Calu3 (cell line): ENCODE measurements at regions not wholly inside any gene's neighbourhood (a gene's known extent, or its start where the extent isn't known, plus 50 kb on each side); places are given as distances from the start of the nearest gene placed in this dataset.

Source experiments
- BruUV-seq: library from RNA; stranded (reverse); fragments of 400-500 nt; replicated peaks from 2 replicates; lab custom pipeline; 2021; lab: Mats Ljungman, UMichigan
- CTCF ChIA-PET: fragments of 300-600 bp; sonication (Branson Sonifier 250); formaldehyde crosslinking; loops from one replicate; lab custom pipeline; 2022; ENCODE audit warnings: antibody characterized with exemption; lab: Charles Lee
- DNase-seq: peaks from one replicate; pipeline ENCODE4 v3.0.0; 2022
- H3K27ac Mint-ChIP-seq: one replicate; pipeline ENCODE4 v1.8.0; 2022; ENCODE audit warnings: mixed read lengths; ENCODE audit not compliant: unreplicated experiment
- H3K27me3 Mint-ChIP-seq: one replicate; pipeline ENCODE4 v1.8.0; 2022; ENCODE audit warnings: mixed read lengths; ENCODE audit not compliant: unreplicated experiment
- H3K36me3 Mint-ChIP-seq: one replicate; pipeline ENCODE4 v1.8.0; 2022; ENCODE audit warnings: mild to moderate bottlenecking, moderate library complexity, mixed read lengths; ENCODE audit not compliant: insufficient read depth, unreplicated experiment
- H3K4me1 Mint-ChIP-seq: one replicate; pipeline ENCODE4 v1.8.0; 2022; ENCODE audit warnings: mild to moderate bottlenecking, low read depth, mixed read lengths; ENCODE audit not compliant: unreplicated experiment
- H3K4me3 Mint-ChIP-seq: one replicate; pipeline ENCODE4 v1.8.0; 2022; ENCODE audit warnings: mild to moderate bottlenecking, low read depth, moderate library complexity, mixed read lengths; ENCODE audit not compliant: unreplicated experiment
- H3K9me3 Mint-ChIP-seq: one replicate; pipeline ENCODE4 v1.8.0; 2022; ENCODE audit warnings: low read depth, mixed read lengths; ENCODE audit not compliant: unreplicated experiment
- intact Hi-C: fragments of 100-400 bp; cut with micrococcal nuclease; formaldehyde crosslinking; loops from one replicate; pipeline ENCODE4 v1.10.0; 2022; ENCODE audit not compliant: unreplicated experiment
- TF ChIP-seq, protein P1 (sequence below): fragments of 200-600 bp; IDR thresholded peaks from one replicate; pipeline ENCODE4 v1.8.0; 2022; ENCODE audit warnings: antibody characterized with exemption; ENCODE audit not compliant: unreplicated experiment

DNA sequence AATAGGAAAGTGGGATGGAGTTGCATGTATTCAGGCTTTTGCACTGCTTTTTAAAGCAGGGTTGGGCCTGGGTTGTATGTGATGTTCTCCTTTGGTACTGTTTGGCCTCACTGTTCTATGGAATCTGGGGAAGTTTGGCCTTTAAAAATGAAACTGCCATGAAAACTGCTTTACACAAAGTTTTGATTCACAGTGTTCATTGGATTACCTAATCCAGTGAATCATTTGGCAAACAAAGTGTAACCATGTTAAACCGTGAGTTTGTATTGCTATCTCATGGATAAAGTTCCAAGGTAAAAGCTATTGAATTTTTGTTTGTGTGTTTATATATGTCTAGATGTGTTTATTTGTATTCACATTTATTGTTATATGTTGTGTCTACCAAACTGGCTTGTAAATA lies 1658.6 kb downstream of the OLFM4 start:
- Mint-ChIP-seq H3K27ac (no peak overlapping the region), H3K9me3 (peaks cover 7% of the 10 kb centered on the region), H3K36me3 (no peaks in the 10 kb centered on the region), H3K4me3 (no peak overlapping the region), H3K4me1 (no peaks in the 10 kb centered on the region), H3K27me3 (no peaks in the 10 kb centered on the region)
- BruUV-seq: no TSS peak
- TF ChIP-seq, protein P1, sequence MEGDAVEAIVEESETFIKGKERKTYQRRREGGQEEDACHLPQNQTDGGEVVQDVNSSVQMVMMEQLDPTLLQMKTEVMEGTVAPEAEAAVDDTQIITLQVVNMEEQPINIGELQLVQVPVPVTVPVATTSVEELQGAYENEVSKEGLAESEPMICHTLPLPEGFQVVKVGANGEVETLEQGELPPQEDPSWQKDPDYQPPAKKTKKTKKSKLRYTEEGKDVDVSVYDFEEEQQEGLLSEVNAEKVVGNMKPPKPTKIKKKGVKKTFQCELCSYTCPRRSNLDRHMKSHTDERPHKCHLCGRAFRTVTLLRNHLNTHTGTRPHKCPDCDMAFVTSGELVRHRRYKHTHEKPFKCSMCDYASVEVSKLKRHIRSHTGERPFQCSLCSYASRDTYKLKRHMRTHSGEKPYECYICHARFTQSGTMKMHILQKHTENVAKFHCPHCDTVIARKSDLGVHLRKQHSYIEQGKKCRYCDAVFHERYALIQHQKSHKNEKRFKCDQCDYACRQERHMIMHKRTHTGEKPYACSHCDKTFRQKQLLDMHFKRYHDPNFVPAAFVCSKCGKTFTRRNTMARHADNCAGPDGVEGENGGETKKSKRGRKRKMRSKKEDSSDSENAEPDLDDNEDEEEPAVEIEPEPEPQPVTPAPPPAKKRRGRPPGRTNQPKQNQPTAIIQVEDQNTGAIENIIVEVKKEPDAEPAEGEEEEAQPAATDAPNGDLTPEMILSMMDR: no peak
- CTCF ChIA-PET: no interaction called here
- intact Hi-C loops: no loop called here
- no peak for DNase-seq

DNA sequence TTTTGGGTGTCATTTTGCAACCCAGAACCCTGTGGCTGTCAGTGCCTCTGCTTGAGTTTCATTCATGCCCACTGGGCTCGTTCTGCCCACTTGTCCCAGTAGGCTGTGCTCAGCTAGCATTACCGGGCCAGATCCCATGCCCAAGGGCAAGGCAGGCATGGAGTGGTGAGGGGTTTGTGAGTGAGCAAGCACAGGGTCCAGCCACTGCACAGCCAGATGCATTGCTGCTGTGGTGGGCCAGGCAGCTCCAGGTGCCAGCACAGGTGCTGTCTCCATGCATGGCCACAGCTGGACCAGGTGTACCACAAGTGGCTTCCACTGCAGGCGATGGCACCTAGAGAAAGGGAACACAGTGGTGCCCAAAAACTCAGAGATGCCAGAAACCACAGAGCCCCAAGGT lies 1671.2 kb downstream of the OLFM4 start:
- CTCF ChIA-PET: no interaction called here
- peaks cover 8% of the 10 kb centered on the region for H3K9me3 Mint-ChIP-seq
- no TSS peak for BruUV-seq
- no peak for DNase-seq
- TF ChIP-seq, protein P1: no peak
- no peak overlapping the region for H3K4me3 Mint-ChIP-seq
- intact Hi-C loops: no loop called here
- H3K4me1 Mint-ChIP-seq: no peaks in the 10 kb centered on the region
- H3K27ac Mint-ChIP-seq: no peak overlapping the region
- H3K36me3 Mint-ChIP-seq: no peaks in the 10 kb centered on the region
- no peaks in the 10 kb centered on the region for H3K27me3 Mint-ChIP-seq

DNA sequence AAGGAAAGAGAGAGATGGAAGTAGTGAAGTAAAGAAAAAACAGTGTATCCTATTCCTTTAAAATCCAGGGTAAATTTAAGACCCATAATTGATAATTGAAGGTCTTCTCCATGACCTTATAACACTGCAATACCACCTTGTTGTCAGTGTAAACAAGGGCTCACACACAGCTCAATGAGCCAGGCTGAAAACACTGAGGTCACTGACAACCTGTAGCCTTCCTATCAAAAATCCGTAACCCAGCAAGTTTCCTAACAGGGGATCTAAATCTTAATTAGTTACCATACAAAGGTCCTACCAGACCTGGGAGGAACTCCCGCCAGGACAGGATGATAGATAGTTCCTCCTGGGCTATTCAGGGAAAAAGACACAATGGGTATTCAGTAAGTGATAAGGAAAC lies 1677.1 kb downstream of the OLFM4 start:
- H3K27me3 Mint-ChIP-seq: no peaks in the 10 kb centered on the region
- no peaks in the 10 kb centered on the region for H3K4me1 Mint-ChIP-seq
- TF ChIP-seq, protein P1: no peak
- H3K36me3 Mint-ChIP-seq: no peaks in the 10 kb centered on the region
- peaks cover 8% of the 10 kb centered on the region for H3K9me3 Mint-ChIP-seq
- no TSS peak for BruUV-seq
- H3K4me3 Mint-ChIP-seq: no peak overlapping the region
- no peak for DNase-seq
- intact Hi-C loops: no loop called here
- H3K27ac Mint-ChIP-seq: no peak overlapping the region
- CTCF ChIA-PET: no interaction called here

DNA sequence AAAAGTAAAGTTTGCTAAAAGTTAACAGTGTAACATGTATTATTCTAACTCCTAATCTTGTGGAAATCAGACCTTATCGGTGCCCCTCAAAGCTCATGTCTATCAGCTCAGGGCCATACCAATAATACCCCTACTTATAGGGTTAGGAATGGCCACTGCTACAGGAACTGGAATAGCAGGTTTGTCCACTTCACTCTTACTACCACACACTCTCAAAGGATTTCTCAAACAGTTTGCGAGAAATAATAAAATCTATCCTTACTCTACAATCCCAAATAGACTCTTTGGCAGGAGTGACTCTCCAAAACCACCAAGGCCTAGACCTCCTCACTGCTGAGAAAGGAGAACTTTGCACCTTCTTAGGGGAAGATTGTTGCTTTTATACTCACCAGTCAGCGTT lies 1677.7 kb downstream of the OLFM4 start:
- intact Hi-C loops: no loop called here
- TF ChIP-seq, protein P1: no peak
- H3K4me1 Mint-ChIP-seq: no peaks in the 10 kb centered on the region
- H3K9me3 Mint-ChIP-seq: peaks cover 4% of the 10 kb centered on the region
- no peak overlapping the region for H3K4me3 Mint-ChIP-seq
- no peak for DNase-seq
- CTCF ChIA-PET: no interaction called here
- H3K27ac Mint-ChIP-seq: no peak overlapping the region
- H3K27me3 Mint-ChIP-seq: no peaks in the 10 kb centered on the region
- no peaks in the 10 kb centered on the region for H3K36me3 Mint-ChIP-seq
- no TSS peak for BruUV-seq

DNA sequence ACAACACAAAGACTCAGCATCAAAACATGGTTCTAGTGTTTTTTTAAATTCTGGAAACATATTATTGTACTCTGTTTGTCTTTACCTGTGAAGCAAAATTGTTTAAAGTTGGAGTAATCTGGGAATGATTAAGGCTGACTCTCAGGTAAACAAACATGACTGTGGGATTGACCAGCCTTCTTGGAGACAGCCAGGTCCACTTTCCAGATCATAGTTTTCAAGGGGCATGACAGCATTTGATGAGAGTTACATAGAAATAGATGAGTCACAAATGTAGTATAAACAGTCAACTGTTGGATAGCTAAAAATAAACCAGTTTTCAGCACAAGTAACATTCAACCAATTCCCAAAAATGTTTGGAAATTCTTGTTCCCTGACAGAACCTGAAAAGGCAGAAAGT lies 1680.9 kb downstream of the OLFM4 start:
- Mint-ChIP-seq H3K4me1 (no peaks in the 10 kb centered on the region), H3K4me3 (no peak overlapping the region), H3K27me3 (no peaks in the 10 kb centered on the region), H3K9me3 (peaks cover 4% of the 10 kb centered on the region), H3K36me3 (no peaks in the 10 kb centered on the region), H3K27ac (no peak overlapping the region)
- DNase-seq: no peak
- BruUV-seq: no TSS peak
- intact Hi-C loops: no loop called here
- CTCF ChIA-PET: no interaction called here
- TF ChIP-seq, protein P1: no peak
